Stomach (tissue), 8 donors: ENCODE measurements at regions not wholly inside any gene's neighbourhood (a gene's known extent, or its start where the extent isn't known, plus 50 kb on each side); places are given as distances from the start of the nearest gene placed in this dataset.
"Not testable (repeated sequence)": the region's sequence is repeated elsewhere in the genome, so short reads cannot be mapped to it uniquely, and the experiment has no call there.

Experiments
- DNase-seq, 2 donors: peaks; one replicate each; pipeline versions ENCODE4 v3.0.0 to v3.0.0-alpha.2; 2013 to 2019
- H3K27ac ChIP-seq, 5 donors: fragments of 200-600 bp in 4 of 5; sonication (generic) in 4 of 5; one replicate each; pipeline ENCODE4 v1.5.1; 2013 to 2019; ENCODE audit warnings: mild to moderate bottlenecking in 1 of 5, moderate library complexity in 1 of 5
- H3K27me3 ChIP-seq, 3 donors: fragments of 200-600 bp; sonication (generic); one replicate each; pipeline ENCODE4 v1.5.1; 2017 to 2019; ENCODE audit warnings: mixed run types in 1 of 3
- H3K36me3 ChIP-seq, 4 donors: fragments of 200-600 bp; sonication (generic); 1 replicate in 3 of 4; 2 replicates in 1 of 4; pipeline ENCODE4 v1.5.1; 2016 to 2019
- H3K4me1 ChIP-seq, 4 donors: fragments of 200-600 bp; sonication (generic); one replicate each; pipeline ENCODE4 v1.5.1; 2016 to 2019
- H3K4me3 ChIP-seq, 4 donors: fragments of 200-600 bp; sonication (generic) in 3 of 4; one replicate each; pipeline ENCODE4 v1.5.1; 2016 to 2019; ENCODE audit warnings: mild to moderate bottlenecking in 1 of 4
- H3K9me3 ChIP-seq, 4 donors: fragments of 200-600 bp; sonication (generic); one replicate each; pipeline ENCODE4 v1.5.1; 2016 to 2019
- CTCF ChIP-seq, 7 experiments: fragments of 450-650 bp in 4 of 7; fragments of 200-600 bp in 3 of 7; sonication (generic) in 3 of 7; IDR thresholded peaks; one replicate each; pipeline ENCODE4 v1.5.1; 2016 to 2019; ENCODE audit warnings: antibody characterized with exemption in 7 of 7, control low read depth in 2 of 7, mild to moderate bottlenecking in 1 of 7
- EP300 ChIP-seq: sonication (generic); formaldehyde crosslinking; IDR thresholded peaks from one replicate; pipeline ENCODE4 v1.6.1; 2017; ENCODE audit warnings: antibody characterized with exemption
- POLR2A ChIP-seq, 4 donors: fragments of 450-650 bp; IDR thresholded peaks; one replicate each; pipeline ENCODE4 v1.6.1; 2016; ENCODE audit warnings: antibody characterized with exemption in 4 of 4, control low read depth in 2 of 4, mild to moderate bottlenecking in 1 of 4, moderate library complexity in 1 of 4
- POLR2AphosphoS5 ChIP-seq, 3 donors: sonication (generic); formaldehyde crosslinking; IDR thresholded peaks; one replicate each; pipeline ENCODE4 v1.6.1; 2016; ENCODE audit warnings: antibody characterized with exemption in 3 of 3
- WGBS, 5 donors: extraction: QIAGEN DNeasy Blood & Tissue Kit in 3 of 5; methylation state at CpG; one replicate each; pipeline versions ENCODE4 v1.1.5 to v1.1.7; 2013 to 2018; 5-methylcytosine and 5-hydroxymethylcytosine counted together
- intact Hi-C: fragments of 100-400 bp; cut with DNase I; formaldehyde crosslinking; loops from one replicate; pipeline ENCODE4 v1.15.1; 2023; ENCODE audit warnings: low total_unique reads
- donor health status: healthy with polysubstance abuse.
- donor health status: Bipolar disorder and iron deficiency.
- donor health status: healthy.

DNA sequence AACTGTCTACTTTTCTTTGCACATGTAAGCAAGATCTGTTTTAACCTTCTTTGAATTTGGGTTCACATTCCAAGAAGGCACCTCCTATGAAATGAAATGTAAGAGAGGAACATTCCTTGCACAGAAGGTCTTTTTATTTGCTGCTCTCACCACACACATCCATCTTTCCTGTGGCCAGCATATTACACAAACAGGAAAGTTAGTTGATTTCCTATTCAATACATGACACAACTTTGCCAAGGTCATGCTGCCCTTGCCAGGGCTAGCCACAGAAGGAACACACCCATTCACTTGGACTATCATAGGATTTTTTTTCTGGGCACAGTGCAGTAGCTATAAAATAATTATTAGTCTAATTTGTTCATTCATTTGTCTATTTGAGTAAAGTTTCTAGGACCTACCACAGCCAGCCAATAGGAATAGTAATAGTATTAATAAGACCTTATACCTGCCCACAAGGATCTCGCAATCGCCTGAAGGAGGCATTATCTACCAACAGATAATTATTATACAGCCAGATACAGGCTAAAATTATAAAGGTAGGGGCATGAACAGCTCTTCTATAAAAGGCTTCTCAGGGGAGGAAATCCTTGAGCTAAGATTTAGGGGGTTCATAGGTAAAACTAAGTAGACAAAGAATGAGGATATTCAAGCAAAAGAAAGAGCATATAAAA, 78.1 kb upstream of the NREP start:
- intact Hi-C loops: no loop called here
- Histone ChIP-seq H3K4me1 (no peaks in the 10 kb centered on the region), H3K36me3 (no peaks in the 10 kb centered on the region), H3K9me3 (no peaks in the 10 kb centered on the region), H3K4me3 (no peak overlapping the region), H3K27ac (no peak overlapping the region), H3K27me3 (no peaks in the 10 kb centered on the region)
- no peak for DNase-seq
- 88 to 93% (median 91%) methylated on average over 2 of the region's 2 CpGs for WGBS, 5 donors
- no peak for TF ChIP-seq EP300
- no peak for TF ChIP-seq POLR2A (IDR thresholded peaks at IDR 0.05)
- TF ChIP-seq POLR2AphosphoS5 (IDR thresholded peaks at IDR 0.05): no peak
- TF ChIP-seq CTCF (IDR thresholded peaks at IDR 0.05): no peak

DNA sequence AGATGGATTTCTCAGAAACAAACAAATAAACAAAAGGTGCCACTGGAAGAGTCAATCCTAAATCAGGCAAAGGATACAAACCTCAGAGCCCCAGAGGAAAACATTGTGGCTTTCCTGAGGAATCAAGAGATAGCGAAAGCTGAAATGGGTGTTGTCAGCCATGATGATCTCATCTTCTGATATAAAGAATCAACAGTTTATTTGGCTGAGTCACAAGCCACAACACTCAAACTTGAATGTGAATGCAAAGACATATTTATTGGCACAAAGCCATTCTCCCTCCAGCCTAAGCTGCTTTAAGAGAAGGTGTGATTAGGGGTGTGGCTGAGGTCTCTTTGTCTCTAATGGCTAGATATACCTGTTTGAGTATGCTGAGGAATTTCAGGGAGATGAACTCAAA, 73.3 kb upstream of the NREP start:
- no peaks in the 10 kb centered on the region for H3K9me3 ChIP-seq
- no peaks in the 10 kb centered on the region for H3K36me3 ChIP-seq
- H3K4me3 ChIP-seq: no peak overlapping the region
- H3K27ac ChIP-seq: no peak overlapping the region
- TF ChIP-seq POLR2AphosphoS5 (IDR thresholded peaks at IDR 0.05) (peak in 2 of 3 donors; percentile 26 to 32), EP300 (no peak)
- intact Hi-C loops: no loop called here
- peak in 1 of 2 donors; percentile 38 for DNase-seq
- H3K27me3 ChIP-seq: no peaks in the 10 kb centered on the region
- 64 to 81% (median 71%) methylated on average over 1 of the region's 1 CpG for WGBS, 5 donors
- H3K4me1 ChIP-seq: no peaks in the 10 kb centered on the region

GRCh38 chr5:111829701-111830100, 72.7 kb upstream of the NREP start:
- H3K9me3 ChIP-seq: no peaks in the 10 kb centered on the region
- 76 to 94% (median 93%) methylated on average over 1 of the region's 1 CpG for WGBS, 5 donors
- intact Hi-C loops: no loop called here
- H3K4me3 ChIP-seq: no peak overlapping the region
- H3K27ac ChIP-seq: no peak overlapping the region
- no peaks in the 10 kb centered on the region for H3K27me3 ChIP-seq
- H3K4me1 ChIP-seq: no peaks in the 10 kb centered on the region
- no peak for DNase-seq
- H3K36me3 ChIP-seq: no peaks in the 10 kb centered on the region
- TF ChIP-seq POLR2AphosphoS5 (IDR thresholded peaks at IDR 0.05) (no peak), POLR2A (IDR thresholded peaks at IDR 0.05) (no peak), CTCF (IDR thresholded peaks at IDR 0.05) (no peak), EP300 (no peak)

DNA sequence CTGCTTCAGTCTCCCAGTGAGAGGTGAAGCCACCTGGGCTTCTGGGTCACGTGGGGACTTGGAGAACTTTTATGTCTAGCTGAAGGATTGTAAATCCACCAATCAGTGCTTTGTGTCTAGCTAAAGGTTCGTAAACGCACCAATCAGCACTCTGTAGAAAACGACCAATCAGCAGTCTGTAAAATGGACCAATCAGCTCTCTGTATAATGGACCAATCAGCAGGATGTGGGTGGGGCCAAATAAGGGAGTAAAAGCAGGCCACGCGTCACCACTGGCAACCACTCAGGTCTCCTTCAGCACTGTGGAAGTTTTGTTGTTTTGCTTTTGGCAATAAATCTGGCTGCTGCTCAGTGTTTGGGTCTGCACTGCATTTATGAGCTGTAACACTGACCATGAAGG, 69.1 kb upstream of the NREP start:
- TF ChIP-seq EP300: no peak
- TF ChIP-seq POLR2A (IDR thresholded peaks at IDR 0.05): no peak

DNA sequence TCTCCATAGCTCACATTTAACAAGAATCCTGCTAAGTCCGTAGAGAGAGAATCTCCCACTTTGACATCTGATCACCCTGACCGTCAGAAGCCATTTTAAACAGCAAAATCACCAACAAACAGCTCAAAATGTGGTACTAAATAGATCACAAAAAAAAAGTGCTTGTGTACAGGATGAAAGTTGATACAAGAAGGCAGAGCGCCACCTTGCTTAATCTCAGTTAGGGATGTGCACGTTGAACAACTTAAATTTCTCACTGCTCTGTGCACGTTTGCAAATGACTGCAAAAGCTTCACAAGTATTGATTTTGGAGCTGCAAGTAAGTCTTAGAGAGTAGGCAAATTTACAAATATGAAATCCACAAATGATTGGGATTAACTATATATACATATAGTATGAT, 63.1 kb upstream of the NREP start:
- Histone ChIP-seq H3K27me3 (no peaks in the 10 kb centered on the region), H3K4me1 (peaks cover 0 to 8% (median 0%) of the 10 kb centered on the region in 4 donors), H3K4me3 (no peak overlapping the region), H3K36me3 (no peaks in the 10 kb centered on the region), H3K9me3 (peaks cover 0 to 10% (median 0%) of the 10 kb centered on the region in 4 donors), H3K27ac (no peak overlapping the region)
- WGBS, 5 donors: 68 to 76% (median 70%) methylated on average over 5 of the region's 5 CpGs
- peak in 1 of 2 donors; percentile 12 for DNase-seq
- TF ChIP-seq POLR2A (IDR thresholded peaks at IDR 0.05): no peak
- TF ChIP-seq EP300: no peak
- no peak for TF ChIP-seq CTCF (IDR thresholded peaks at IDR 0.05)
- no peak for TF ChIP-seq POLR2AphosphoS5 (IDR thresholded peaks at IDR 0.05)
- intact Hi-C loops: no loop called here

More for the DNA sequence above, 69.1 kb upstream of the NREP start:
- H3K27me3 ChIP-seq: no peaks in the 10 kb centered on the region
- DNase-seq: no peak
- H3K36me3 ChIP-seq: no peaks in the 10 kb centered on the region
- H3K4me3 ChIP-seq: no peak overlapping the region
- H3K4me1 ChIP-seq: no peaks in the 10 kb centered on the region
- intact Hi-C loops: no loop called here
- no peaks in the 10 kb centered on the region for H3K9me3 ChIP-seq
- WGBS, 5 donors: 91 to 95% (median 94%) methylated on average over 6 of the region's 6 CpGs
- H3K27ac ChIP-seq: no peak overlapping the region

GRCh38 chr5:111819028-111819427, 62.0 kb upstream of the NREP start:
- H3K27me3 ChIP-seq, H3K36me3 ChIP-seq, H3K4me1 ChIP-seq, H3K4me3 ChIP-seq, intact Hi-C loops, H3K9me3 ChIP-seq, H3K27ac ChIP-seq, DNase-seq: not testable (repeated sequence)
- 91 to 100% (median 97%) methylated on average over 1 of the region's 1 CpG for WGBS, 5 donors
